ENCODE measurements at regions not wholly inside any gene's neighbourhood (a gene's known extent, or its start where the extent isn't known, plus 50 kb on each side); places are given as distances from the start of the nearest gene placed in this dataset.

- Histone ChIP-seq H3K4me3 (no peak overlapping the region), H3K4me2 (ENCODE audit: insufficient read depth, low read length) (no peak overlapping the region), H3K36me3 (ENCODE audit: control insufficient read depth, insufficient read depth, low read length) (no peaks in the 10 kb centered on the region), H3K4me1 (replicated peaks in 1 of 2; ENCODE audit: control insufficient read depth in 2 of 2, insufficient read depth in 2 of 2, low read length in 2 of 2) (no peaks in the 10 kb centered on the region), H3K27ac (ENCODE audit: extremely low read depth, low read depth, low read length) (no peak overlapping the region), H4K20me1 (replicated peaks; ENCODE audit: control insufficient read depth, insufficient read depth, low read length) (no peaks in the 10 kb centered on the region), H3K79me2 (ENCODE audit: control insufficient read depth, insufficient read depth, low read length) (no peaks in the 10 kb centered on the region), H2AFZ (ENCODE audit: low read depth, low read length) (peak overlapping the region; percentile 83; the same call in 1 of the 2 replicates), H3K9me3 (replicated peaks; ENCODE audit: control insufficient read depth, insufficient read depth, low read depth, low read length) (no peaks in the 10 kb centered on the region), H3K9ac (ENCODE audit: insufficient read depth in 1 of 2, low read depth in 2 of 2, low read length in 2 of 2) (no peak overlapping the region), H3K9me1 (ENCODE audit: control insufficient read depth, insufficient read depth, low read length) (no peaks in the 10 kb centered on the region), H3K27me3 (ENCODE audit: control insufficient read depth in 2 of 2, insufficient read depth in 2 of 2, low read length in 2 of 2) (no peaks in the 10 kb centered on the region)
- TF ChIP-seq XRCC3 (IDR thresholded peaks at IDR 0.05) (no peak), BRCA1 (IDR thresholded peaks at IDR 0.05) (no peak), BRCA1 (CRISPR knock-in tag; IDR thresholded peaks at IDR 0.05) (no peak), ILF3 (IDR thresholded peaks at IDR 0.05; ENCODE audit: borderline replicate concordance) (no peak), HES1 (IDR thresholded peaks at IDR 0.05; ENCODE audit: low read depth) (no peak), ERF (CRISPR knock-in tag; IDR thresholded peaks at IDR 0.05) (no peak), CBX8 (IDR thresholded peaks at IDR 0.05; ENCODE audit: borderline replicate concordance, extremely low read depth, low read depth, low read length, poor library complexity, severe bottlenecking) (no peak), IRF9 (tag; IDR thresholded peaks at IDR 0.05) (no peak), PHF20 (IDR thresholded peaks at IDR 0.05; ENCODE audit: partially characterized antibody) (no peak), MNT (conservative IDR thresholded peaks at IDR 0.05) (no peak), ZFP1 (CRISPR knock-in tag; IDR thresholded peaks at IDR 0.05) (no peak), FOXA3 (CRISPR knock-in tag; conservative IDR thresholded peaks at IDR 0.05 in 1 of 2, IDR thresholded peaks at IDR 0.05 in 1 of 2) (no peak)
- no TSS peak for BruUV-seq (replicated peaks)
- DNase-seq (ENCODE audit: extremely low read depth in 1 of 4, low spot score in 3 of 4) (no peak), ATAC-seq (no peak; the same call in 1 of the 3 replicates), FAIRE-seq (no peak)
- WGBS (ENCODE audit: insufficient coverage, low coverage, missing lambda C conversion rate), result 58% methylated on average over 3 of the region's 5 CpGs
- in situ Hi-C loops (cut with MboI), result no loop called here
- intact Hi-C loops (cut with micrococcal nuclease), result no loop called here
- ChIA-PET CTCF (ENCODE audit: low intra/inter-chr PET ratio) (no interaction called here), POLR2A (interaction anchor here (0.6 kb wide), 1 partner anchor 35 kb away, joined by 3 read pairs; no protein-coding TSS in a partner anchor)
Measured at GRCh38 chr9:73095425-73095824, 56.2 kb upstream of the ANXA1 start.
